Aorta (tissue), 5 donors: ENCODE measurements at regions not wholly inside any gene's neighbourhood (a gene's known extent, or its start where the extent isn't known, plus 50 kb on each side); places are given as distances from the start of the nearest gene placed in this dataset.
"Not testable (repeated sequence)": the region's sequence is repeated elsewhere in the genome, so short reads cannot be mapped to it uniquely, and the experiment has no call there.

Experiments used
- ATAC-seq: fragments of 200-7000 bp; cut with Tn5 transposase; one replicate; pipeline ENCODE4 v1.9.1; 2022; ENCODE audit warnings: moderate library complexity; ENCODE audit not compliant: low FRiP score
- DNase-seq, 2 donors: peaks; one replicate each; pipeline ENCODE4 v3.0.0-alpha.2; 2020
- H3K27ac ChIP-seq, 2 donors: one replicate each; pipeline ENCODE4 v1.5.1; 2013; ENCODE audit warnings: low read length in 2 of 2, mild to moderate bottlenecking in 2 of 2, moderate library complexity in 2 of 2, control low read depth in 1 of 2, inconsistent platforms in 1 of 2, low read depth in 1 of 2
- H3K27me3 ChIP-seq, 2 donors: one replicate each; pipeline ENCODE4 v1.6.1; 2013; ENCODE audit warnings: control low read depth in 1 of 2, low read length in 1 of 2, mild to moderate bottlenecking in 1 of 2, moderate library complexity in 1 of 2; ENCODE audit not compliant: insufficient read depth in 2 of 2, control insufficient read depth in 1 of 2
- H3K36me3 ChIP-seq, 2 donors: one replicate each; pipeline ENCODE4 v1.6.1; 2013; ENCODE audit warnings: control low read depth in 1 of 2, low read length in 1 of 2, mild to moderate bottlenecking in 1 of 2; ENCODE audit not compliant: insufficient read depth in 2 of 2, control insufficient read depth in 1 of 2
- H3K4me1 ChIP-seq, 2 donors: one replicate each; pipeline ENCODE4 v1.6.1; 2013; ENCODE audit warnings: low read length in 2 of 2, control low read depth in 1 of 2, mild to moderate bottlenecking in 1 of 2, moderate library complexity in 1 of 2; ENCODE audit not compliant: insufficient read depth in 2 of 2, control insufficient read depth in 1 of 2
- H3K4me3 ChIP-seq, 2 donors: one replicate each; pipeline ENCODE4 v1.5.1; 2013; ENCODE audit warnings: low read length in 2 of 2, control low read depth in 1 of 2, mild to moderate bottlenecking in 1 of 2
- H3K9me3 ChIP-seq: one replicate; pipeline ENCODE4 v1.6.1; 2013; ENCODE audit warnings: mild to moderate bottlenecking, low read length; ENCODE audit not compliant: control insufficient read depth
- WGBS, 2 donors: extraction: QIAGEN DNeasy Blood & Tissue Kit; methylation state at CpG; one replicate each; pipeline ENCODE4 v1.1.7; 2013; 5-methylcytosine and 5-hydroxymethylcytosine counted together
- intact Hi-C, 2 donors: fragments of 100-400 bp; cut with DNase I; formaldehyde crosslinking; loops; one replicate each; pipeline versions ENCODE4 v1.14.2 to v1.15.0; 2022
- donor health status: healthy with polysubstance abuse.
- donor health status: Bipolar disorder and iron deficiency.
- donor health status: DM: no; HTN: no; CAD: no.
- donor health status: DM: no; HTN: no; CAD: no.
- donor health status: DM: yes; HTN: yes; CAD: no.

GRCh38 chr9:82777366-82777765 lies 285.6 kb downstream of the RASEF start:
- Histone ChIP-seq H3K27ac (no peak overlapping the region), H3K36me3 (no peaks in the 10 kb centered on the region), H3K4me1 (no peaks in the 10 kb centered on the region), H3K4me3 (no peak overlapping the region), H3K27me3 (no peaks in the 10 kb centered on the region), H3K9me3 (peaks cover 3% of the 10 kb centered on the region)
- intact Hi-C loops = no loop called here
- no peak for ATAC-seq
- 80 to 81% methylated on average over 3 of the region's 3 CpGs for WGBS, 2 donors
- no peak for DNase-seq

- 88% methylated on average over 4 of the region's 4 CpGs for WGBS, 2 donors
Measured at GRCh38 chr9:82778923-82779322, 284.0 kb downstream of the RASEF start.

GRCh38 chr9:82780017-82780416 lies 282.9 kb downstream of the RASEF start:
- DNase-seq (no peak), ATAC-seq (no peak)
- no peaks in the 10 kb centered on the region for H3K27me3 ChIP-seq
- no peaks in the 10 kb centered on the region for H3K4me1 ChIP-seq
- 83 to 87% methylated on average over 2 of the region's 2 CpGs for WGBS, 2 donors
- peaks cover 3% of the 10 kb centered on the region for H3K9me3 ChIP-seq
- no peak overlapping the region for H3K27ac ChIP-seq
- H3K36me3 ChIP-seq = no peaks in the 10 kb centered on the region
- intact Hi-C loops = no loop called here
- H3K4me3 ChIP-seq = no peak overlapping the region

More at GRCh38 chr9:82778923-82779322, 284.0 kb downstream of the RASEF start:
- H3K36me3 ChIP-seq, intact Hi-C loops, H3K27ac ChIP-seq, H3K4me3 ChIP-seq, H3K27me3 ChIP-seq, H3K9me3 ChIP-seq, ATAC-seq, DNase-seq, H3K4me1 ChIP-seq: not testable (repeated sequence)

- 22 to 40% methylated on average over 6 of the region's 6 CpGs for WGBS, 2 donors
- ATAC-seq = no peak
- H3K9me3 ChIP-seq = peaks cover 3% of the 10 kb centered on the region
- H3K27ac ChIP-seq = no peak overlapping the region
- no peaks in the 10 kb centered on the region for H3K36me3 ChIP-seq
- no peaks in the 10 kb centered on the region for H3K27me3 ChIP-seq
- DNase-seq = no peak
- intact Hi-C loops = no loop called here
- H3K4me1 ChIP-seq = no peaks in the 10 kb centered on the region
- no peak overlapping the region for H3K4me3 ChIP-seq
Measured at GRCh38 chr9:82781921-82782392, 281.0 kb downstream of the RASEF start.

GRCh38 chr9:82783045-82783444 lies 279.9 kb downstream of the RASEF start:
- intact Hi-C loops = no loop called here
- DNase-seq (no peak), ATAC-seq (no peak)
- Histone ChIP-seq H3K27ac (no peak overlapping the region), H3K4me3 (no peak overlapping the region), H3K9me3 (peaks cover 3% of the 10 kb centered on the region), H3K36me3 (no peaks in the 10 kb centered on the region), H3K27me3 (no peaks in the 10 kb centered on the region), H3K4me1 (no peaks in the 10 kb centered on the region)
- WGBS, 2 donors = 84 to 89% methylated on average over 1 of the region's 1 CpG

GRCh38 chr9:82784589-82784988 lies 278.4 kb downstream of the RASEF start:
- Histone ChIP-seq H3K36me3 (no peaks in the 10 kb centered on the region), H3K9me3 (peaks cover 2% of the 10 kb centered on the region), H3K4me1 (no peaks in the 10 kb centered on the region), H3K4me3 (no peak overlapping the region), H3K27ac (no peak overlapping the region), H3K27me3 (no peaks in the 10 kb centered on the region)
- ATAC-seq = no peak
- DNase-seq = no peak
- WGBS, 2 donors = 91 to 97% methylated on average over 1 of the region's 1 CpG
- intact Hi-C loops = no loop called here

- 88 to 91% methylated on average over 6 of the region's 6 CpGs for WGBS, 2 donors
- Histone ChIP-seq H3K4me3 (no peak overlapping the region), H3K36me3 (no peaks in the 10 kb centered on the region), H3K27me3 (no peaks in the 10 kb centered on the region), H3K4me1 (no peaks in the 10 kb centered on the region), H3K9me3 (no peaks in the 10 kb centered on the region), H3K27ac (no peak overlapping the region)
- ATAC-seq (no peak), DNase-seq (no peak)
- intact Hi-C loops = no loop called here
Measured at GRCh38 chr9:82789155-82789824, 273.7 kb downstream of the RASEF start.

- 35 to 47% methylated on average over 1 of the region's 1 CpG for WGBS, 2 donors
- no peaks in the 10 kb centered on the region for H3K4me1 ChIP-seq
- H3K27me3 ChIP-seq = no peaks in the 10 kb centered on the region
- intact Hi-C loops = no loop called here
- no peaks in the 10 kb centered on the region for H3K36me3 ChIP-seq
- no peaks in the 10 kb centered on the region for H3K9me3 ChIP-seq
- H3K27ac ChIP-seq = no peak overlapping the region
- H3K4me3 ChIP-seq = no peak overlapping the region
- ATAC-seq (no peak), DNase-seq (no peak)
Measured at GRCh38 chr9:82790875-82791274, 272.1 kb downstream of the RASEF start.

- DNase-seq (no peak), ATAC-seq (no peak)
- no peak overlapping the region for H3K27ac ChIP-seq
- no peaks in the 10 kb centered on the region for H3K4me1 ChIP-seq
- H3K4me3 ChIP-seq = no peak overlapping the region
- no peaks in the 10 kb centered on the region for H3K36me3 ChIP-seq
- 55 to 67% methylated on average over 2 of the region's 2 CpGs for WGBS, 2 donors
- intact Hi-C loops = no loop called here
- no peaks in the 10 kb centered on the region for H3K27me3 ChIP-seq
- no peaks in the 10 kb centered on the region for H3K9me3 ChIP-seq
Measured at GRCh38 chr9:82791692-82792091, 271.2 kb downstream of the RASEF start.
